Stimulated activated naive B cell treated with anti-CD40 and anti-IgM and Interleukin-4, amounts not matched to agents 10 μg/mL and 1 μg/mL and 100 μg/mL, for 72 hours (primary cell): ENCODE measurements at regions not wholly inside any gene's neighbourhood (a gene's known extent, or its start where the extent isn't known, plus 50 kb on each side); places are given as distances from the start of the nearest gene placed in this dataset.

Experiments
- ATAC-seq, 2 donors: fragments of 150-1000 bp; cut with Tn5 transposase; replicated peaks; 2 replicates each; pipeline ENCODE4 v1.10.0; 2021; ENCODE audit warnings: moderate library complexity in 1 of 2
- DNase-seq: peaks from one replicate; pipeline ENCODE4 v3.0.0; 2021
- H3K27ac Mint-ChIP-seq: one replicate; pipeline ENCODE4 v1.8.0; 2022; ENCODE audit warnings: mild to moderate bottlenecking, mixed read lengths
- H3K27me3 Mint-ChIP-seq, 2 donors: one replicate each; pipeline ENCODE4 v1.8.0; 2022; ENCODE audit warnings: mixed read lengths in 2 of 2
- H3K36me3 Mint-ChIP-seq, 2 donors: one replicate each; pipeline ENCODE4 v1.8.0; 2022; ENCODE audit warnings: mixed read lengths in 2 of 2, mild to moderate bottlenecking in 1 of 2
- H3K4me1 Mint-ChIP-seq, 2 donors: one replicate each; pipeline ENCODE4 v1.8.0; 2022; ENCODE audit warnings: mixed read lengths in 2 of 2, mild to moderate bottlenecking in 1 of 2
- H3K4me3 Mint-ChIP-seq, 2 donors: one replicate each; pipeline ENCODE4 v1.8.0; 2022; ENCODE audit warnings: mild to moderate bottlenecking in 2 of 2, mixed read lengths in 2 of 2, moderate library complexity in 1 of 2
- H3K9me3 Mint-ChIP-seq, 2 donors: one replicate each; pipeline ENCODE4 v1.8.0; 2022; ENCODE audit warnings: mixed read lengths in 2 of 2, mild to moderate bottlenecking in 1 of 2

DNA sequence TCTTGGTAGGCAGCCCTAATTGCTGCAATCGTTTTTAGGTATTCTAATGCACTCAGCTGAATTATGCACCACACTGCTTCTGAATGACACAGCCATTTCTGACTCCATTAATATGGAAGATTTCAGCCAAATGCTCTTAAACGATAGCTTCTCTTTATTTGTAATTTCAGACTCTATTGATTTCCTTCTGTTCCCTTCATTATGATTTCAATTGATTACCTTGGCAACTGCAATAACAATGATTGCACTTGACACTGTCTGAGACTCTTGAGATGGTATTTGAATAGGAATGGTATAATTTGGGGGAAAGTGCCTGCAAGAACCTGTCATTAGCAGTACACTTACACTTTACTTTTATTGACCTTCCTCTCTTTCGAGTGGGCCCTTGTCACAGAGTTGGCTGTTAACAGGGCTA is 296.1 kb upstream of the DMAC1 start:
- H3K27me3 Mint-ChIP-seq = no peaks in the 10 kb centered on the region
- H3K4me3 Mint-ChIP-seq = no peak overlapping the region
- DNase-seq (no peak), ATAC-seq (no peak)
- no peaks in the 10 kb centered on the region for H3K4me1 Mint-ChIP-seq
- no peak overlapping the region for H3K27ac Mint-ChIP-seq
- peaks cover 2 to 4% of the 10 kb centered on the region in 2 donors for H3K9me3 Mint-ChIP-seq
- H3K36me3 Mint-ChIP-seq = no peaks in the 10 kb centered on the region

DNA sequence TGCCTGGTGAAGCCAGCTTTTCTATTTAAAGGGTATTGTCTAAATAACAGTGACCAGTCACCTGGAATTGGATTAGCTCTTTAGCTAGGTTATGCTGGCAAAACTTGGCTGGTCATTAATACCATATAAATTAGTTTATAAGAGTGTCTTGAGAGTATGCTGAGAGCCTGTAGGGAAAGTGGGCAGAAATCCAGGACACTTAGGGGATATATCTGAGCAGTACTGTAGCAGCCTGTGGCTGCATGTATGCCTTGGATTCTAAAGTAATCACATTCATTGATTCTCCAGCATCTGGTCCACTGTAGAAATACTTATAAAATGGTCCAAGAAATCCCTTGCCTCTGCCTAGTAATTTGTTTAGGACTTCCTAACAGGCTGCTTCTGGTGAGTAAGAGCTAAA is 288.9 kb upstream of the DMAC1 start:
- ATAC-seq (no peak), DNase-seq (no peak)
- no peak overlapping the region for H3K27ac Mint-ChIP-seq
- H3K9me3 Mint-ChIP-seq = no peaks in the 10 kb centered on the region
- H3K4me1 Mint-ChIP-seq = no peaks in the 10 kb centered on the region
- no peak overlapping the region for H3K4me3 Mint-ChIP-seq
- H3K27me3 Mint-ChIP-seq = peaks cover 7% of the 10 kb centered on the region in 2 donors
- H3K36me3 Mint-ChIP-seq = no peaks in the 10 kb centered on the region

DNA sequence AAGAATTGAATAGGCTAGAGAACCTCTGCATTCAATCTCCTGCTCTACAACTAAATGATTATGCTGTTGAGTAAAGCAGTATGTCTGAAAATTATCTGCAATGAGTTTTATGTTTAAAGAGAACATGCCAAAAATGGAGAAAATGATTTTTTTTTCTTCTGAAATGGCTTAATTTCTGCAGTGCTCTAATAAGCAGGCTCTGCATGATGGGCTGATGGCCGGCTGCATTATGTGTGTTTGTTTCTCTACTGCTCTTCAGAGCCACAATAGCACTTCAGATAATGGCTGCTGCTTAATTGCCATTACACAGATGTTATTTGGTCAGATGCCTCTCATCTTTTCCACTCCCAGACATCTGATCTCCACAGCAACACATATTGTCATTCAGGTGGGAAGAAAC is 286.4 kb upstream of the DMAC1 start:
- H3K4me1 Mint-ChIP-seq = no peaks in the 10 kb centered on the region
- ATAC-seq = no peak
- no peak overlapping the region for H3K27ac Mint-ChIP-seq
- DNase-seq = no peak
- peaks cover 16 to 19% of the 10 kb centered on the region in 2 donors for H3K27me3 Mint-ChIP-seq
- H3K9me3 Mint-ChIP-seq = peaks cover 0 to 4% of the 10 kb centered on the region in 2 donors
- H3K4me3 Mint-ChIP-seq = no peak overlapping the region
- no peaks in the 10 kb centered on the region for H3K36me3 Mint-ChIP-seq

DNA sequence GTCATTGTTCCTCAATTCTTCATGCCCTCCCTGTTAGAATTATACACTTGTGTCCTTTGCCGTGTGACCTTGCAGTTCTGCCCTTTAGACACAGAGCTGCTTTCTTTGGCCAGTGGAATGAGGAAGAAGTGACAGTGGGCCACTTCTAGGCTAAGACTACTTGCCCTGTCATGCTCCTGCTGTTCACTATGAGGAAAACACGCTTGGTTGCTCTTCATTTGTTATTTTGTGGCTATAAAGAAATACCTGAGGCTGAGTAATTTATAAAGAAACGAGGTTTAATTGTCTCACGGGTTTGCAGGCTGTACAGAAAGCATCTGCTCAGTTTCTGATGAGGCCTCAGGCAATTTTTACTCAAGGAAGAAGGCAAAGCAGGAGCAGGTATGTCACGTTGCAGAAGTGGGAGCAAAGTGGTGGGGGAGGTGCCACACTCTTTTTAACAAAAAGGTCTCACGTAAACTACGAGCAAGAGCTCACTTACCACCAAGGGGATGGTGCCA is 279.1 kb upstream of the DMAC1 start:
- Mint-ChIP-seq H3K4me1 (no peaks in the 10 kb centered on the region), H3K27ac (no peak overlapping the region), H3K27me3 (peaks cover 10 to 13% of the 10 kb centered on the region in 2 donors), H3K4me3 (no peak overlapping the region), H3K36me3 (no peaks in the 10 kb centered on the region), H3K9me3 (peaks cover 7 to 11% of the 10 kb centered on the region in 2 donors)
- ATAC-seq (no peak), DNase-seq (no peak)

DNA sequence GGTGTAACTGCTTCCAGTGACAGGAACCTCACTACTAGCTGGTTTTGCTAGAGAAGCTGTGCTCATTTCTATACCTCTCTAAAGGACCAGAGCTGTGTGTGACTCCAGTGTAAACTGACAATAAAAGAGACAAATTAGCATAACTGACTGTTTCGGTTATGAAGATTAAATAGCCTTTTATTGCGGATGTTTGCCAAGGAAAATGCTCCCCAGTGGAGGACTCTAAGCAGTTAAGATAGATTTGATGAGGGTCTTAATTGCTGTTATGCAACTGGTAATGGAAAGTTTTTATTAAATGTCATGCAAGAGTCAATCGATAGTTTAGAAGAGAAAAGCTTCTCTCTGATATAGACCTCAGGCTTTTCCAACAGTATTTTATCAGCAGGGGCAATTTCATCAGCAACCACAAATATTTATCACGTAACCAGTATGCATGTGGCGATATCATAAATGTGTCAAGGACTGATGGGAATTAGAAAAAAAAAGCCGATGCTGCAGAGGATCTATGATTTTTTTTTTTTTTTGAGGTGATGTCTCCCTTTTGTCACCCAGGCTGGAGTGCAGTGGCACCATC is 275.2 kb upstream of the DMAC1 start:
- Mint-ChIP-seq H3K27ac (no peak overlapping the region), H3K36me3 (no peaks in the 10 kb centered on the region)
- ATAC-seq = no peak

DNA sequence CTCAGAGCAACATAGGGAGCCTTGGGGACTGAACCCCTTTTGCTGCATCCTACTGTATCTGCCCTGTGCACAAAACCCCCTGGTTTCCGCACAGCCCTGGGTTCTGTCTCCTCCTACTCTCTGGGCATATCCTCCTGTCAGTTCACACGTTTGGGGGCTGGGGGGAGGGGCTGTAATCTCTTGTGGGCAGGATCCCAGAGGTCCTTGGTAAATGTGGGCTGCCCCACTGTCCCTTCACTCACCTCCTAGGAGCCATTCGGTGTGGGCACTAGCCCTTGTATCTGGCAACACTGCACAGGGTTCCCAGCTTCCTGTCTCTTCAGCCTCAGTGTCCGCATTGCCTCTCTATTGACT is 271.8 kb upstream of the DMAC1 start:
- H3K9me3 Mint-ChIP-seq = peaks cover 0 to 11% of the 10 kb centered on the region in 2 donors
- no peaks in the 10 kb centered on the region for H3K36me3 Mint-ChIP-seq
- H3K4me1 Mint-ChIP-seq = peaks cover 0 to 6% of the 10 kb centered on the region in 2 donors
- H3K27me3 Mint-ChIP-seq = peaks cover 13 to 15% of the 10 kb centered on the region in 2 donors
- DNase-seq = no peak
- no peak for ATAC-seq
- no peak overlapping the region for H3K4me3 Mint-ChIP-seq
- H3K27ac Mint-ChIP-seq = no peak overlapping the region

More for the DNA sequence above, 275.2 kb upstream of the DMAC1 start:
- peaks cover under 1 to 5% of the 10 kb centered on the region in 2 donors for H3K9me3 Mint-ChIP-seq
- DNase-seq = no peak
- H3K4me1 Mint-ChIP-seq = peaks cover 0 to 6% of the 10 kb centered on the region in 2 donors
- H3K27me3 Mint-ChIP-seq = no peaks in the 10 kb centered on the region
- no peak overlapping the region for H3K4me3 Mint-ChIP-seq

DNA sequence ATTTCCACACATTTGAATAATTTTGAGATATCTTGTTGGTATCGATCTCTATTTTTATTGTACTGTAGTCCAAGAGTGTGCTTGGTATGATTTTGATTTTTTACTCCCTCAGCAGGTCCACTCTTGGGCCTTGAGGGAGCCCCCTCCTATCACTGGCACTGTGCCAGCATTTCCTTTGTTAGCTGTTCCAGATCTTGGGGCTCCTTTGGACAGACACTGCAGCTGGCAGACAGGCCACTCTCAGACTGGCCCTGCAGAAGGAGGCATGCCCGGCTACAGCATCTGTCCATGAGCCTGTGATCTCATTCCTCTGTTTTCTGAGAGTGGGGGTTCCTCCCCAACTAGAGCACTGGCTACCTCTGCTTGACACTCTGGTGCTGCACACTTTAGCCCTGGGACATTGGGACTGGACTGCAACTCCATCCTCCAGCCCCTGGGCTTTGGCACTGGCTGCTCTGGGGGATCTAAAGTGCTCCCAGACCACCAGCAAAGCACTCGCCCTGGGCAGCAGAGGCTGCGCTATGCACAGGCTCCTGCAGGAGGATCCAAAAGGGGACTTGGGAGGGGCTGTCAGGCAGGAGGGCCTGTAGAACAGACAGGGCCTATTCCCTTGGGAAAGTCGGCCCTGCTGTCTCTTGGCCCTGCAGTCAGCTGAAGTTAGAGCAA is 271.3 kb upstream of the DMAC1 start:
- Mint-ChIP-seq H3K27me3 (peaks cover 13 to 15% of the 10 kb centered on the region in 2 donors), H3K36me3 (no peaks in the 10 kb centered on the region), H3K4me1 (peaks cover 0 to 6% of the 10 kb centered on the region in 2 donors), H3K27ac (no peak overlapping the region), H3K4me3 (no peak overlapping the region), H3K9me3 (peaks cover 0 to 11% of the 10 kb centered on the region in 2 donors)
- DNase-seq = no peak
- ATAC-seq = no peak

DNA sequence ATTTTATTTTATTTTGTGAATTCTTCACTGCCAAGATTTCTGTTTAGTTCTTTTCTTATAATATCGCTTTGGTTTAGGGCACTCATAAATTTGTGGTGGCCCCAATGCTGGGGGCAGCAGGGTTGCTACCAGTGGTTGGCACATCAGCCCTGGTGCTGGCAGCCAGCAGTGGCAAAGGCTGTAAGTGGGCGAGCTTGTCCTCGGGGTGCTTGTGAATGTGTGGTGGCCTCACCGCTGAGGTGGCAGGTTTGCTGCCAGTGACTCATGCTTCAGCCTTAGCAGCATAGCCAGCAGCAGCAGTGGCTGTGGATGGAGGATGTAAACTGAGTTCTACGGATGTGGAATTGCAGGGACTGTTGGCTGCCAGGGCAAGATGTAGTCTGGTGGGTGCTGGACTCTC is 262.9 kb upstream of the DMAC1 start:
- no peak overlapping the region for H3K27ac Mint-ChIP-seq

DNA sequence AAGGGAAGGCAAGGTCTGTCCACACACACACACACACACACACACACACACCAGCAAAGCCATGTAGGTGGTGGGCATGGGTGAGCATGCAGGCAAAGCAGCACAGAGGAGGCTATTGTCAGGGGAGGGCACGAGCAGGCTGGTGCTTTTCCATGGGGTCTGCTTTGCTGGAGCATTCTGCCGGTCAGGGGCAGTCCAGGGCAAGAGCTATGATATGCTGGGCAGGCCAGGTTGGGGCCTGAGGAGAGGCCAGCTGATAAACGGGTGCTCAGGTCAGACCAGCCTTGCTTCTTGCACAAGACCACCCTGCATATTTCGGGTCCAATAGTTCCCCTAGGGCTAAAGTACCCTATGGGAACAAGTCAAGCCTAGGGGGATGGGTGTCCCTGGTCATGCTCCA is 253.9 kb upstream of the DMAC1 start:
- Mint-ChIP-seq H3K4me1 (peaks cover 0 to 2% of the 10 kb centered on the region in 2 donors), H3K4me3 (no peak overlapping the region), H3K27ac (no peak overlapping the region), H3K9me3 (peaks cover 25 to 37% of the 10 kb centered on the region in 2 donors), H3K36me3 (peaks cover 6 to 13% of the 10 kb centered on the region in 2 donors), H3K27me3 (no peaks in the 10 kb centered on the region)
- no peak for ATAC-seq
- DNase-seq = no peak

More for the DNA sequence above, 262.9 kb upstream of the DMAC1 start:
- no peak for ATAC-seq
- Mint-ChIP-seq H3K9me3 (peaks cover 0 to 5% of the 10 kb centered on the region in 2 donors), H3K27me3 (no peaks in the 10 kb centered on the region), H3K36me3 (peaks cover 0 to 1% of the 10 kb centered on the region in 2 donors), H3K4me3 (no peak overlapping the region), H3K4me1 (peaks cover 0 to 2% of the 10 kb centered on the region in 2 donors)
- DNase-seq = no peak

DNA sequence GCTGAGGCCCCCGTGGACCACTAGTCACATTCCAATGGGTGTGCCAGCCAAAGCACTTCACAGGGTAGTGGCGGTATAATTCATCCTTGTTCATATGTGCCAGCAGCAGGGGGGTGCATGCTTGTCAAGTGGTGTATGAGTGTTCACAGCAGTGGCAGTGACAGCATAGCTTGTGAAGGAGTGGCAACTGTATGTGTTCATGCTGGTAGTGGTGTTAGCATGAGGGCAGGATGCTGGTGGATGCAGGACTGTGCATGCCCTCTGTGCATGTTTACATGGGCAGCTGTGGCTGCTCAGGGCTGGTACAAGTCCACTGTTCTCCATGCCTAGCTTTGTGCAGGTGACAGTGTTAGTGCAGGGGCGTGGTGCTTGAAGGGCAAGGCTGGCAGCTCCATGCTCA is 253.4 kb upstream of the DMAC1 start:
- no peaks in the 10 kb centered on the region for H3K27me3 Mint-ChIP-seq
- peaks cover 0 to 1% of the 10 kb centered on the region in 2 donors for H3K4me1 Mint-ChIP-seq
- no peak overlapping the region for H3K27ac Mint-ChIP-seq
- ATAC-seq (no peak), DNase-seq (no peak)
- no peak overlapping the region for H3K4me3 Mint-ChIP-seq
- peaks cover 6 to 13% of the 10 kb centered on the region in 2 donors for H3K36me3 Mint-ChIP-seq
- H3K9me3 Mint-ChIP-seq = peaks cover 25 to 37% of the 10 kb centered on the region in 2 donors

DNA sequence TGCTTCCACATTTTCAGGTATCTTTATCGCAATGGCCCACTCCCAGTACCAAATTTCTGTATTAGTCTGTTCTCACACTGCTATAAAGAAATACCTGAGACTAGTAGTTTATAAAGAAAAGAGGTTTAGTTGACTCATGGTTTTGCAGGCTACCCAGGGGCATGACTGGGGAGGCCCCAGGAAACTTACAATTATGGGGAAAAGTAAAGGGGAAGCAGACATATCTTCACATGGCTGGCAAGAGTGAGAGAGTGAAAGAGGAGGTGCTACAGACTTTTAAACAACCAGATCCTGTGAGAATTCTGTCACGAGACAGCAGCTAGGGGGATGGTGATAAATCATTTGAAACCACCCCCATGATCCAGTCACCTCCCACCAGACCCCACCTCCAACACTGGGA is 238.2 kb upstream of the DMAC1 start:
- Mint-ChIP-seq H3K36me3 (peaks cover 10 to 36% of the 10 kb centered on the region in 2 donors), H3K27ac (peak overlapping the region; percentile 84), H3K4me1 (peaks cover 10 to 14% of the 10 kb centered on the region in 2 donors), H3K4me3 (no peak overlapping the region), H3K27me3 (no peaks in the 10 kb centered on the region), H3K9me3 (peaks cover 21 to 34% of the 10 kb centered on the region in 2 donors)
- DNase-seq (no peak), ATAC-seq (peak; percentile 34 to 62)

DNA sequence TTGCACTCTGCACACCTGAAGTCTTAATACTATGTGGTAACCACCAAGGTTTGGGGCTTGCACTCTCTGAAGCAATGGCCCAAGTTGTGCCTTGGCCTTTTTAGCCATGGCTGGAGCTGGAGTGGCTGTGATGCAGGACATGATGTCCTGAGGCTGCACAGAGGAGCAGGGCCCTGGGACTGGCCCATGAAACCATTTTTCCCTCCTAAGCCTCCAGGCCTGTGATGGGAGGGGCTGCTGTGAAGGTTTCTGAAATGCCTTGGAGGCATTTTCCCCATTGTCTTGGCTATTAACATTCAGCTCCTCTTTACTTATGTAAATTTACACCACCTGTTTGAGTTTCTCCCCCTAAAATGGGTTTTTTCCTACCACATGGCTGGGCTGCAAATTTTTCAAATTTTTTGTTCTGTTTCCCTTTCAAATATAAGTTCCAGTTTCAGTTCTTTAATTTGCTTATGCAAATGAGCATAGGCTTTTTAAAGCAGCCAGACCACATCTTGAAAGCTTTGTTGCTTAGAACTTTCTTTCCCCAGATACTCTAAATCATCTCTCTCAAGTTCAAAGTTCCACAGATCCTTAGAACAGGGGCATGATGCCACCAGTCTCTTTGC is 237.4 kb upstream of the DMAC1 start:
- Mint-ChIP-seq H3K4me1 (peaks cover 10 to 14% of the 10 kb centered on the region in 2 donors), H3K27me3 (no peaks in the 10 kb centered on the region), H3K4me3 (peak overlapping the region in 1 of 2 donors; percentile 32), H3K9me3 (peaks cover 18 to 31% of the 10 kb centered on the region in 2 donors), H3K36me3 (peaks cover 8 to 36% of the 10 kb centered on the region in 2 donors), H3K27ac (peak overlapping the region; percentile 84)
- DNase-seq (peak; percentile 34), ATAC-seq (peak; percentile 71 to 80)

DNA sequence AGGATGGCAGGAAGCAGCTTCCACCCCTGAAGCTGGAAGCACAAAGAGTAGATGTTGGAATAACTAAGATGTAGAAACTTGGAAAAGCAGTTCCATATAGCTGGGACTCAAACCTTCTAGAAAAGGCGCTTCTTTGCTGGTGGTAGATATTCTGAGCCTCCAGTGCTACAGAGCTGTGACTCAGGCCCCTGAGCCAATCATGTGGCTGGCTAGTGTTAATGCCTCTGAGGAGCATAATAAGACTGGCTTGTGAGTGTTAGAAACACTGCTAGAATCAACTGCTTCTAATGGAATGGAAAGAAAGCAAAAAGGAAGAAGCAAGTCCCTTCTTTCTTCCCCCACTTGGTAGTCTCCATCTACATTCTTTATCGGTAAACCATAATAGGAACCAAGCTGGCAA is 234.2 kb upstream of the DMAC1 start:
- Mint-ChIP-seq H3K4me1 (peaks cover 13 to 20% of the 10 kb centered on the region in 2 donors), H3K36me3 (peaks cover 8 to 21% of the 10 kb centered on the region in 2 donors), H3K27me3 (no peaks in the 10 kb centered on the region), H3K9me3 (peaks cover 8 to 12% of the 10 kb centered on the region in 2 donors), H3K4me3 (no peak overlapping the region), H3K27ac (no peak overlapping the region)
- ATAC-seq (no peak), DNase-seq (no peak)

DNA sequence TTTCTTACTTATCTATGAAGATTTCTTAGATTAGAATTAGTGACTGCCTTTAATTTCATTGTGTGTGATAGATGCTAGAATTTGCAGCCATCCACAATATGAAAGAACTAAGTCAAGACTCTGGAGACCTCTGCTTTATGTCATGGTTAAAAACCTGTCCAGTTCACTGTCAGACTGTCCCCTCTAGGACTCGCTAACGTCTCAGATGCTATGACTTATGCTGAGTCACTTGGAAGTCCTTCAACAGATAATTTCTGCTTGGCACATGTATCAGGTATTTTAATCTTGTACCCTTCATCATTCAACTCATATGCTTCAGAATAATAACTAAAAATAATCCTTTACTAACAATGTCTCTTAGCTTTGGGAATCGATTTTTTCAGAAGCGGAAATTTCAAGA is 230.5 kb upstream of the DMAC1 start:
- no peak overlapping the region for H3K4me3 Mint-ChIP-seq
- H3K27ac Mint-ChIP-seq = no peak overlapping the region
- no peaks in the 10 kb centered on the region for H3K9me3 Mint-ChIP-seq
- DNase-seq (no peak), ATAC-seq (no peak)
- H3K4me1 Mint-ChIP-seq = peaks cover 3 to 7% of the 10 kb centered on the region in 2 donors
- no peaks in the 10 kb centered on the region for H3K27me3 Mint-ChIP-seq
- no peaks in the 10 kb centered on the region for H3K36me3 Mint-ChIP-seq

DNA sequence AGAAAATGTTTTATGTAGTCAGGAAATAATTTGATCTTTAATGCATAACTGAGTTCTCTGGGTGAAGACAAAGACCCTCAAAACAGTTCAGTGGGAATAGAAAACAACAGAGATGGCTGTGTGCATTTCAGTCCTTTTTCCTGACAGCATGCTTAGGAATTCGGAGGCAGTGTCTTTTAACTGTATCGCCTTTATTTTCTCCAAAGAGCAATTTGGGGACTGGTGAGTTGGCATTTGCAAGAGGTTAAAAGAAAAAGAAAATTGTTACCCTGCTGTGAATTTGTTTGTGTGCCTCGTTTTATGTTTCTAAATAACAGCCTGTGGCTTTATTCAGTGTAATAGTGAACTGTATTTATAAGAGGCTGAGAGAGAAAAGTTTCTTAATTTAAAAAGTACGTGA is 227.8 kb upstream of the DMAC1 start:
- ATAC-seq = no peak
- no peaks in the 10 kb centered on the region for H3K27me3 Mint-ChIP-seq
- no peak overlapping the region for H3K27ac Mint-ChIP-seq
- no peak overlapping the region for H3K4me3 Mint-ChIP-seq
- peaks cover 3 to 7% of the 10 kb centered on the region in 2 donors for H3K4me1 Mint-ChIP-seq
- DNase-seq = no peak
- peaks cover 4 to 7% of the 10 kb centered on the region in 2 donors for H3K9me3 Mint-ChIP-seq
- H3K36me3 Mint-ChIP-seq = no peaks in the 10 kb centered on the region
